ENCODE measurements at regions not wholly inside any gene's neighbourhood (a gene's known extent, or its start where the extent isn't known, plus 50 kb on each side); places are given as distances from the start of the nearest gene placed in this dataset.

- BruUV-seq (replicated peaks) = no TSS peak
- DNase-seq (ENCODE audit: low spot score) = peak; percentile 46
- no peaks in the 10 kb centered on the region for H3K4me1 ChIP-seq (ENCODE audit: insufficient read depth, low read length, poor library complexity, severe bottlenecking)
- H3K27me3 ChIP-seq (replicated peaks; ENCODE audit: insufficient read depth, low read depth, low read length, poor library complexity) = no peaks in the 10 kb centered on the region
- H3K36me3 ChIP-seq (ENCODE audit: insufficient read depth, low read length, poor library complexity, severe bottlenecking) = no peaks in the 10 kb centered on the region
- CTCF ChIA-PET = no interaction called here
- no peak for TF ChIP-seq EZH2 (IDR thresholded peaks at IDR 0.05; ENCODE audit: borderline replicate concordance, low read depth, low read length, poor library complexity, severe bottlenecking)
- peak; percentile 67 for TF ChIP-seq CTCF (conservative IDR thresholded peaks at IDR 0.05; ENCODE audit: low read depth, low read length)
- H3K4me3 ChIP-seq (ENCODE audit: low read depth, low read length, poor library complexity, severe bottlenecking) = no peak overlapping the region
- POLR2A ChIA-PET (ENCODE audit: low non-redundant PET) = interaction anchor here (0.6 kb wide), 1 partner anchor 374 kb away, joined by 3 read pairs; no protein-coding TSS in a partner anchor
- H3K27ac ChIP-seq (ENCODE audit: low read depth, low read length, poor library complexity, severe bottlenecking) = no peak overlapping the region
- H3K9me3 ChIP-seq (ENCODE audit: low read depth, low read length, poor library complexity, severe bottlenecking) = no peaks in the 10 kb centered on the region
- intact Hi-C loops (cut with micrococcal nuclease; ENCODE audit: unreplicated experiment) = loop anchor here (5.0 kb wide), 4 partner anchors 225 to 820 kb away; partner anchors contain the start of genes DCAF16 and NCAPG
Observed at GRCh38 chr4:18366892-18367291, 345.3 kb upstream of the LCORL start.

GRCh38 chr4:18366136-18366535, 344.6 kb upstream of the LCORL start:
- no peak for DNase-seq (ENCODE audit: low spot score)
- Histone ChIP-seq H3K27ac (ENCODE audit: low read depth, low read length, poor library complexity, severe bottlenecking) (no peak overlapping the region), H3K4me1 (ENCODE audit: insufficient read depth, low read length, poor library complexity, severe bottlenecking) (no peaks in the 10 kb centered on the region), H3K27me3 (replicated peaks; ENCODE audit: insufficient read depth, low read depth, low read length, poor library complexity) (no peaks in the 10 kb centered on the region), H3K9me3 (ENCODE audit: low read depth, low read length, poor library complexity, severe bottlenecking) (no peaks in the 10 kb centered on the region), H3K36me3 (ENCODE audit: insufficient read depth, low read length, poor library complexity, severe bottlenecking) (no peaks in the 10 kb centered on the region), H3K4me3 (ENCODE audit: low read depth, low read length, poor library complexity, severe bottlenecking) (no peak overlapping the region)
- intact Hi-C loops (cut with micrococcal nuclease; ENCODE audit: unreplicated experiment) = loop anchor here (5.0 kb wide), 4 partner anchors 226 to 819 kb away; partner anchors contain the start of genes DCAF16 and NCAPG
- no peak for TF ChIP-seq CTCF (conservative IDR thresholded peaks at IDR 0.05; ENCODE audit: low read depth, low read length)
- no peak for TF ChIP-seq EZH2 (IDR thresholded peaks at IDR 0.05; ENCODE audit: borderline replicate concordance, low read depth, low read length, poor library complexity, severe bottlenecking)
- ChIA-PET POLR2A (ENCODE audit: low non-redundant PET) (interaction anchor here (0.6 kb wide), 1 partner anchor 374 kb away, joined by 3 read pairs; no protein-coding TSS in a partner anchor), CTCF (no interaction called here)
- no TSS peak for BruUV-seq (replicated peaks)

- DNase-seq (ENCODE audit: low spot score) = no peak
- Histone ChIP-seq H3K4me3 (ENCODE audit: low read depth, low read length, poor library complexity, severe bottlenecking) (no peak overlapping the region), H3K4me1 (ENCODE audit: insufficient read depth, low read length, poor library complexity, severe bottlenecking) (no peaks in the 10 kb centered on the region), H3K9me3 (ENCODE audit: low read depth, low read length, poor library complexity, severe bottlenecking) (no peaks in the 10 kb centered on the region), H3K27me3 (replicated peaks; ENCODE audit: insufficient read depth, low read depth, low read length, poor library complexity) (no peaks in the 10 kb centered on the region), H3K36me3 (ENCODE audit: insufficient read depth, low read length, poor library complexity, severe bottlenecking) (no peaks in the 10 kb centered on the region), H3K27ac (ENCODE audit: low read depth, low read length, poor library complexity, severe bottlenecking) (no peak overlapping the region)
- TF ChIP-seq CTCF (conservative IDR thresholded peaks at IDR 0.05; ENCODE audit: low read depth, low read length) (no peak), EZH2 (IDR thresholded peaks at IDR 0.05; ENCODE audit: borderline replicate concordance, low read depth, low read length, poor library complexity, severe bottlenecking) (no peak)
- BruUV-seq (replicated peaks) = no TSS peak
- ChIA-PET CTCF (interaction anchor here (0.5 kb wide), 1 partner anchor 99 kb away, joined by 3 read pairs; no protein-coding TSS in a partner anchor), POLR2A (ENCODE audit: low non-redundant PET) (no interaction called here)
- intact Hi-C loops (cut with micrococcal nuclease; ENCODE audit: unreplicated experiment) = no loop called here
Observed at GRCh38 chr4:18343581-18343980, 322.0 kb upstream of the LCORL start.
